ENCODE measurements at regions not wholly inside any gene's neighbourhood (a gene's known extent, or its start where the extent isn't known, plus 50 kb on each side); places are given as distances from the start of the nearest gene placed in this dataset.

- no peak for TF ChIP-seq RXRA (CRISPR knock-in tag; IDR thresholded peaks at IDR 0.05)
- TF ChIP-seq CBFB (CRISPR knock-in tag; IDR thresholded peaks at IDR 0.05), result no peak
- TF ChIP-seq JARID2 (CRISPR knock-in tag; IDR thresholded peaks at IDR 0.05; ENCODE audit: insufficient replicate concordance), result no peak
- no peak for TF ChIP-seq GATAD2A (CRISPR knock-in tag; IDR thresholded peaks at IDR 0.05)
Measured at GRCh38 chr16:51876934-51877333, 670.0 kb downstream of the TOX3 start (continued).

GRCh38 chr16:51876601-51876875 is 670.4 kb downstream of the TOX3 start:
- 18% methylated on average over 3 of the region's 3 CpGs for WGBS (ENCODE audit: low lambda C conversion rate)
- in situ Hi-C loops (cut with HindIII; ENCODE audit: extremely low pct_ligation_motif_present, low pct_unique_long_range_greater_than_20kb) (no loop called here), intact Hi-C loops (cut with micrococcal nuclease; ENCODE audit: unreplicated experiment) (no loop called here)
- no TSS peak for BruUV-seq (replicated peaks)
- H3K27ac ChIP-seq (ENCODE audit: extremely low read length, insufficient read depth, low read length), result no peak overlapping the region
- POLR2A ChIA-PET, result no interaction called here
- H3K4me3 ChIP-seq (replicated peaks in 1 of 3; ENCODE audit: insufficient read depth in 1 of 3, low read depth in 2 of 3, low read length in 3 of 3), result no peak overlapping the region
- no peak for ATAC-seq
- no peak for DNase-seq (ENCODE audit: low spot score)
- no peaks in the 10 kb centered on the region for H3K79me2 ChIP-seq (ENCODE audit: insufficient read depth, low read length)
- TF ChIP-seq ZFP41 (CRISPR knock-in tag; IDR thresholded peaks at IDR 0.05; ENCODE audit: borderline replicate concordance), result no peak
- no peak for TF ChIP-seq CC2D1A (CRISPR knock-in tag; IDR thresholded peaks at IDR 0.05)
- no peak for TF ChIP-seq NCOR1 (IDR thresholded peaks at IDR 0.05; ENCODE audit: borderline replicate concordance, low read length)
- TF ChIP-seq ATM (IDR thresholded peaks at IDR 0.05; ENCODE audit: borderline replicate concordance), result no peak
- no peak for TF ChIP-seq ZNF710 (CRISPR knock-in tag; IDR thresholded peaks at IDR 0.05; ENCODE audit: borderline replicate concordance)
- no peak for TF ChIP-seq ZNF770 (CRISPR knock-in tag; IDR thresholded peaks at IDR 0.05)
- TF ChIP-seq ZBTB14 (CRISPR knock-in tag; IDR thresholded peaks at IDR 0.05), result no peak
- TF ChIP-seq IRF2 (CRISPR knock-in tag; IDR thresholded peaks at IDR 0.05), result no peak
- TF ChIP-seq ZNF280D (CRISPR knock-in tag; IDR thresholded peaks at IDR 0.05), result no peak
- H3K36me3 ChIP-seq (replicated peaks in 1 of 2; ENCODE audit: control insufficient read depth in 1 of 2, insufficient read depth in 2 of 2, low read length in 2 of 2), result no peaks in the 10 kb centered on the region
- no peak overlapping the region for H3K4me2 ChIP-seq (ENCODE audit: low read depth, low read length)
- no peaks in the 10 kb centered on the region for H3K9me3 ChIP-seq (ENCODE audit: low read length)
- no peaks in the 10 kb centered on the region for H4K20me1 ChIP-seq (ENCODE audit: insufficient read depth, low read length)
- H3K27me3 ChIP-seq (ENCODE audit: control insufficient read depth in 1 of 2, insufficient read depth in 2 of 2, low read length in 2 of 2), result peaks cover 0 to 11% of the 10 kb centered on the region in 2 experiments; a peak in 3 of 5 replicates
- H3K9ac ChIP-seq (ENCODE audit: insufficient read depth, low read depth, low read length), result no peak overlapping the region
- FAIRE-seq, result no peak
- no peak overlapping the region for H2AFZ ChIP-seq (ENCODE audit: low read length)
- CTCF ChIA-PET (ENCODE audit: low intra/inter-chr PET ratio, low total read pairs), result no interaction called here
- H3K4me1 ChIP-seq (ENCODE audit: insufficient read depth, low read length), result no peaks in the 10 kb centered on the region
